Erythroblast (primary cell): ENCODE measurements at regions not wholly inside any gene's neighbourhood (a gene's known extent, or its start where the extent isn't known, plus 50 kb on each side); places are given as distances from the start of the nearest gene placed in this dataset.

Experiments used
- GATA1 ChIP-seq: IDR thresholded peaks from 2 replicates; pipeline ENCODE4 v1.6.1; 2011; ENCODE audit warnings: low read depth, mild to moderate bottlenecking, control low read depth, low read length, moderate library complexity
- POLR2A ChIP-seq: IDR thresholded peaks from 2 replicates; pipeline ENCODE4 v1.6.1; 2011; ENCODE audit warnings: mild to moderate bottlenecking, low read length

GRCh38 chr2:37858725-37859267 is 66.3 kb upstream of the RMDN2 start:
- TF ChIP-seq POLR2A (no peak), GATA1 (no peak)
